ENCODE measurements at regions not wholly inside any gene's neighbourhood (a gene's known extent, or its start where the extent isn't known, plus 50 kb on each side); places are given as distances from the start of the nearest gene placed in this dataset.

GRCh38 chr1:60431593-60431992 is 358.0 kb upstream of the C1orf87 start:
- DNase-seq (ENCODE audit: low spot score) = no peak

- no peak for DNase-seq (ENCODE audit: low spot score)
These were observed 356.8 kb upstream of the C1orf87 start for GRCh38 chr1:60430375-60430774.

- no peak for DNase-seq (ENCODE audit: low spot score)
These were observed 354.6 kb upstream of the C1orf87 start for GRCh38 chr1:60428127-60428526.

DNA sequence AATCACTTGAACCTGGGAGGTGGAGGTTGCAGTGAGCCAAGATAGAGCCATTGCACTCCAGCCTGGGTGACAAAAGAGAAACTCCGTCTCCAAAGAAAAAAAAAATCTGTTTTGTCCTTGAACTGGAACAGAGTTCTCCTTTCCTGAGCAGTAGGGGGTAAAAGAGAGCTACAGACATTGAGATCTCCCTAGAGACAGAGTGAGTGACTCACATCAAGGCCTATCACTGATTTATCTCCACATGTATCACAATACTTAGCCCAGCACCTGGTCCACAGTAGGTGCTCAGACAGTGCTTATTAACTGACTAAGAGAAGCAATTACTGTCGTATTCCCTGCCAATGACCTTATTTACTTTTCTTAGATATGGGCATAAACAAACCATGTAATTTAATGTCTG is 354.1 kb upstream of the C1orf87 start:
- no peak for DNase-seq (ENCODE audit: low spot score)

- no peak for DNase-seq (ENCODE audit: low spot score)
These were observed 353.6 kb upstream of the C1orf87 start for GRCh38 chr1:60427194-60427593.

- DNase-seq (ENCODE audit: low spot score) = no peak
These were observed 352.0 kb upstream of the C1orf87 start for GRCh38 chr1:60425528-60425927.

DNA sequence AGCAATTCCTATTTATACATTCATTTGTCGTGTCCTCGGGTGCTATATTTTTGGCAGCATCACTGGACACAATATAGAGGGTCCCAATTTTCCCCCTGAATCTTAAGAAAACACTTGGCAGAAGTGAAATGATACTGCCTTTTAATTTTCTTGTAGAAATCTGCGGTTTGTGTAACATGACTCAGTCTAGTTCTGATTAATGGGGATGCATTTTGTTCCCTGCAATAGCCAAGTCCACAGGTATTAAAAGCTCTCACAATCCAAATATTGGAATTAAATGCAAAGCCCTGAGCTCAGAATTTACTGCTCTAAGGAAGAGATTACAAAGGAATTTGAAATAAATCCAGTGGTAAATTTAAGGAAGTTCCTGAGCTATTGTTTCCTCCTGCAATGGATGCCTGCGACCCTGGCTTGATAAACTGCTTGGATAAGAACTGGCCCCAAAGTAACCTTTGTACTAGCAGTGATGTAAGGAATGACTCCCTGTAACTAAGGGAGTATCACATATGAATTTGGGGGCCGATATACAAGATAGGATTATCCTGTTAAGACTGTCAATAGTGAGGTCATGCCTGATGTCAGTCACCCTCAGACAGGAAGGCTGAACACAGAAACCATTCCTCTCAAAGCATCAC is 349.7 kb upstream of the C1orf87 start:
- DNase-seq (ENCODE audit: low spot score) = no peak

DNA sequence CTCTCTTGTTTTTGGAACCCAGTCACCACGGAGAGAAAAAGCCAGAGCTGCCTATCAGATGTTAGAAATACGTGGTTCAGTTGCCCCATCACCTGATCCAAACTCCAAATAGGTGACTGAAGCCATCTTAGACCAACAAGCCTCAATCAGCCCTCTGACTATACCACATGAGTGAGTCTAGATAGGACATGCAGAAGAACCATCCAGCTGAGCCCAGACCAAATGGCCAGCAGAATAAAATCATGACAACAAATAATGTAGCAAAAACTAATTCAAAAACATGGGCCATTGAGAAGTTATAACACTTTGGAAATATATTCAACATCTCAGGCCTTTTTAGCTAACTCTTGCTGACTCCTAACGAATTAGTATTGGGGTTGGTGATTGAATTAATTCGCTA is 348.4 kb upstream of the C1orf87 start:
- DNase-seq (ENCODE audit: low spot score) = no peak

DNA sequence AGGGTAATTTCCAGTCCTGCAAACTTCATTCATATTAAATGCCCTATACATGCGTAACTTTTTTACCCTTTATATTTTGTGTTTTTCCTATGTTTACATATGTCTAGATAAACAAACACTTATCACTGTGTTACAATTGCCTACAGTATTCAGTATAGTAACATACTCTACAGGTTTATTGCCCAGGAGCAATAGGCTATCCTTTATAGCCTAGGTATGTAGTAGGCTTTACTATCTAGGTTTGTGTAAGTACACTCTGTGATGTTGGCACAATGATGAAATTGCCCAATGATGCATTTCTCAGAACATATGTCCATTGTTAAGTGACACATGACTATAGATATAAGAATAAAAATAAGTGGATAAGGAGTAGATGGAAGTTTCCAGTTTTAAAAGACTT is 345.5 kb upstream of the C1orf87 start:
- no peak for DNase-seq (ENCODE audit: low spot score)

- no peak for DNase-seq (ENCODE audit: low spot score)
These were observed 342.1 kb upstream of the C1orf87 start for GRCh38 chr1:60415696-60416095.

DNA sequence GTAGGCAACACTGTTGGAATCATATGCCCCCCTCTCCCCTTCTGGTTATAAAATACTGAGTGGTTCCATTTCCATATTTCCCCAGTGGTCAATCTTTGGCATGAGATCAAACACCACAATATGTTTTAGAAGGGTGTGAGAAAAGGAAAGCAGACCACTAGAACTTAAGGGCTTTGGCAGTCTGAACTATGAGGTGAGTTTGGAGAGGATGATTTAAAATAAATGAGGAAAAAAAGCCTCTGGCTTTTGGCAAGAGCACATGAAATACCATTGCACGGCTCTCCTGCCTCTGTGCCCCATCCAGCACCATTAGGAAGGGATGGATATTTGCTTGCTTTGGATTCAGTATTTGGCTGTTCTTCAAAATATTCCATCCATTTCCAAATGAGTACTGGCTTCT is 339.5 kb upstream of the C1orf87 start:
- DNase-seq (ENCODE audit: low spot score) = no peak

GRCh38 chr1:60411591-60411990 is 338.0 kb upstream of the C1orf87 start:
- DNase-seq (ENCODE audit: low spot score) = no peak

- no peak for DNase-seq (ENCODE audit: low spot score)
These were observed 329.2 kb upstream of the C1orf87 start for GRCh38 chr1:60402816-60403215.

DNA sequence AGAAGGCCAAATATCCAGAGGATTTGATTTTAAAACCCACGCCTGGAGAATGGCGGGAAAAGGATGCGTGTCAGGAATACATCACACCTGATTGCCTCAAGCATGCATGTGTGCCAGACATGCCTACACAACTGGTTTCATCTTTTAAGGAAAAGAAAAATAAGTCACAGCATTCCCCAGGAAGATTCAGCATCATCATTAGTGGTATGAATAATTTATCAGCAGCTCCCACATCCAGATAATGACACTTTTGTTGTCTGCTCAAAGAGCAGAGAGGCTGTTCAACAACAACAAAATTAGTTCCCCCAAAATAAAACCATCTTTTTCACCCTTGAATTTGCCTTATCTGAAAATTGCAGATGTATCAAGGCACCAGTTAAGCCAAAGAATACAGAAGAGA is 328.6 kb upstream of the C1orf87 start:
- no peak for DNase-seq (ENCODE audit: low spot score)

- DNase-seq (ENCODE audit: low spot score) = no peak
These were observed 320.9 kb upstream of the C1orf87 start for GRCh38 chr1:60394436-60394835.

DNA sequence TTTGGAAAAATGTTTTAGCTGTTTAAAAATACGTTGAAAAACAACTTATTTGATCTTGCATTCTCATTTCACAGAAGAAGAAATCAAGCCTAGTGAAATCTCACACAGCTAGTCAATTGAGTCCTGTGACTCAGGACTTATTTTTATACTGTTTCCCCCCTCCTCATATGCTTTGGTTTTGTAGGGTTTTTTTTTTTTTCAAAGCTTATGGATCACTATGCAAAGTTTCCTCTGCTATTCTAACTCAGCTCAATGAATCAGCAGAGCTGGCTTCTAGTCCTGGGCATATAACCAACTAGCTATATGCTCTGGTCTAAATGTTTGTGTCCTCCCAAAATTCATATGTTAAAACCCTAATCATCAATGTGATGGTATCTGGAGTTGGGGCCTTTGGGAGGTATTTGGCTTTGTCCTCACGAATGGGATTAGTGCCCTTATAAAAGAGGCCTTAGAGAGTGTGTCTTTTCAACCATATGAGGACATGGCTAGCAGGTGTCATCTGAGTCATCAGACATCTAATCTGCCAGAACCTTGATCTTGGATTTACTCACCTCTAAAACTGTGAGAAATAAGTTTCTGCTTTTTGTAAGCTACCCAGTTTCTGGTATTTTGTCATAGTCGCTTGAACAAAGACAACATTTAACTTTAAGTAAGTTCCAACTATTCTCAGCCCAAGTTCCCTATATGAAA is 317.2 kb upstream of the C1orf87 start:
- DNase-seq (ENCODE audit: low spot score) = no peak

DNA sequence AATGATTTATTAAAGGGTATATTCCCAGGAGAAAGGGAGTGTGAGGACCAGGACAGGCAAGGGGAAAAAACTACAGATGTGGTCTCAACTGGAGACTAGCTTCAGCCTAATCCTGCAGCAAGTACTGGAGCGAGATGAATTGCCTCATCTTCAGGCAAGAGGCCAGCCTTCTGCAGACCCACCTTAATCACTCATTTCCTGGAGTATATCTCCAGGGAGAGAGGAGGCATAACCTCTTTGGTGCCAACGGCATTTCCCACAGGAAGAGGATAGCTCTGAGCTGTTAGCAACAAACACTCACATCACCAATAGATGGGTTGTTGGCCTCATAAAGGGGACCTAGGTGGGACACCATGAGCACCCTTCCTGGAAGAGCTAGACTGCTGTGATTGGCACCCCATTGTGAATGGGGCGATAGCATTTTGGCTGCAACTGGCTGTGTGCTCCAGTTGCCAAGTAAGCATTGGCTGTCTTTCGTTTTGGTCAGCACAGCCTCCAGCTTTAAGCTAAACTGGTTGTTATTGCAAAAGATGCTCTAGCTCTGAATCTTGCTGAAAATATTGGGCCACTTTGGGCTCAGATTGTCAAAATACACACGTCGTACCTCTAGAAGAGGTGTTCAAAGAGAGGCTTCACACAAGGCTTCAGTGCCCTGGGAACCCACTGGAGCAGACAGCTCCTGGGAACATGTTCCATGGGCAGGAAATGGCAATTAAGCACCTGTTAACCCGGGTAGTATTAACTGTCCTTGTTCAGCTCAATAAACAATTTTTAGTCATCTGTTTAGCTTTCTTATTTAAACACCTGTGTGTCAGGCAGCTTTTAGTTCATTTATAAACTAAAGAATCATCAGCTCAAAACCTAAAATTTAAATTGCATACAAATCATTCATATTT is 314.8 kb upstream of the C1orf87 start:
- DNase-seq (ENCODE audit: low spot score) = no peak

DNA sequence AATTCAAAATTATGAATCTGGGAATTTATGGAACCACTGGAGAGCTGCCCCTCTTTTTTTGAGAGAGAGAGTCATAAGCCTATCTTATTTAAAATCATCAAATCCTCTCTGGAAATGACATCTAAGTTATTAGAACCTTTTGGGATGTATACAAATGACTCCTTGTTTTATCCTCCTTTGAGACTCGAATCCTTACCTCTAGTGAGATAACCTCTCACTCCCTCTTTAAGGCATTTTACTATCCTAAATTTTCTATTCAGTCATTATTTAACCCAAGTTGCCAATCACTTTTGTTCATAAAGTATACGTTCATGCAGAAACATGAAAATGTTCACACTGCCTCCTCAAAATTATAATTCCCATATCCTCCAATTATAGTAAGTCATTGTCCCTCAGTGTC is 313.6 kb upstream of the C1orf87 start:
- no peak for DNase-seq (ENCODE audit: low spot score)

DNA sequence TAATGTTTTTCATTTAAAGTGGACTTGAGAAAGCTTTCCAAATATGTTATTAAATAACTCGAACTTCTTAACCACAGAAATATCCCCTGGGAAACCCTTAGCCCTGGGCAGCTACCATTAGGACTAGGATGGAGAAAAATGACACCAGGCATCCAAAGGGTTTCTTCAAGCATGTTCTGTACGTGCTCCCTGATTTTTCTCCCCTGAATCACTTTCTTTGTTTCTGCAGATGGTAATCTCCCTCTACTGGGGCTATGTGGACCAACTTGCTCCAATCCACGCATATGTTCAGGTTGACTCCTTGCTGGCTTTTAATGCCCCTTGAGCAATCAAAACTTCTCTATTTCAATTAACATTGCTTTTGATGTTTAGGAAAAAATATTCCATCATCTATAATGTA is 312.7 kb upstream of the C1orf87 start:
- DNase-seq (ENCODE audit: low spot score) = no peak

DNA sequence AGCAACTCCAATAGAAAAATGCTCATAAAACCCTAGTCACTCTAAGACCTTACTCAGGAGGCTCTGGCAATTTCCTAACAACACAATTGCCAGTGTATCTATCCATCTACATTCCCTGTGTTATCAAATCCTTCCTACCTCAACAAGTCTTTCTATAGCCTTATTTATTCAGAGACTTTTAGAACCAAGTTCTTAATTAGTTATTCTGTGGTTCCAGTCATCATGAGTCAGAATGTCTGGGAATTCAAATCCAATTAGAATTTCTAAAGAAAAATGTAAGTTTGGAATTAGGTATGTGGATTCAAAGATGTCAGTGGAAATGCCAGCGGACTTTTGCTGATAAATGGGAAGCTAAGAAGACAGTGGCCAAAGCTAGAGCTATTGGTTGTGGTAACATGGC is 302.6 kb upstream of the C1orf87 start:
- DNase-seq (ENCODE audit: low spot score) = no peak

GRCh38 chr1:60374537-60374936 is 301.0 kb upstream of the C1orf87 start:
- DNase-seq (ENCODE audit: low spot score) = no peak

DNA sequence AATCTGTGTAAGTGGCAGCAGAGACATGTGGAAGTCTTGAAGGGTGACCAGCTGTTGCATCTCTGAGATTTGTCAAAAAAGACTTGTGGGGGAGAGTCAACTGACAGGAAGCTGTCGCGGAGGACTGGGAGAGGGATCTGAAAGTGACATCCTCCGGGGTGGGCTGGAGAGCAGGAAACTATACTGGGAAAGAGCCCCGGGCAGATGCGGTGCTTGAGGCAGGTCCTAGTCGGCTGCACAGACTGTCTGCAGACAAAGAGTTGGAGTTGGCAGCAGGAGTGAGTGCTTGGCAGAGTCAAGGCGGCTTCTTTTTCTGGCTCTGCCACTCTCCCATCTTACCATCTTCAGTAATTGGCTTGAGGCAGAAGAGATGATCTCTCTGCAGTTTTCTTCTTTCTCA is 294.0 kb upstream of the C1orf87 start:
- no peak for DNase-seq (ENCODE audit: low spot score)

- no peak for DNase-seq (ENCODE audit: low spot score)
These were observed 285.9 kb upstream of the C1orf87 start for GRCh38 chr1:60359431-60359830.
